SHP77 (cell line): ENCODE measurements at regions not wholly inside any gene's neighbourhood (a gene's known extent, or its start where the extent isn't known, plus 50 kb on each side); places are given as distances from the start of the nearest gene placed in this dataset.
"Not testable (repeated sequence)": the region's sequence is repeated elsewhere in the genome, so short reads cannot be mapped to it uniquely, and the experiment has no call there.

ENCODE experiments used
- DNase-seq, 2 experiments: peaks; one replicate each; lab custom pipeline; 2025; lab: John Stamatoyannopoulos, UW

DNA sequence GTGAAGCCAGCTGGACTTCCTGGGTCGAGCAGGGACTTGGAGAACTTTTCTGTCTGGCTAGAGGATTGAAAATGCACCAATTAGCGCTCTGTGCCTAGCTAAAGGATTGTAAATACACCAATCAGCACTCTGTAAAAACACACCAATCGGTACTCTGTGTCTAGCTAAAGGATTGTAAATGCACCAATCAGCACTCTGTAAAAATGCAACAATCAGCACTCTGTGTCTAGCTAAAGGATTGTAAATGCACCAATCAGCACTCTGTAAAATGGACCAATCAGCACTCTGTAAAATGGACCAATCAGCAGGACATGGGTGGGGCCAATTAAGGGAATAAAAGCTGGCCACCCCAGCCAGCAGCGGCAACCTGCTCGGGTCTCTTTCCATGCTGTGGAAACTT, 97.3 kb upstream of the GALNT15 start:
- DNase-seq = not testable (repeated sequence)

DNA sequence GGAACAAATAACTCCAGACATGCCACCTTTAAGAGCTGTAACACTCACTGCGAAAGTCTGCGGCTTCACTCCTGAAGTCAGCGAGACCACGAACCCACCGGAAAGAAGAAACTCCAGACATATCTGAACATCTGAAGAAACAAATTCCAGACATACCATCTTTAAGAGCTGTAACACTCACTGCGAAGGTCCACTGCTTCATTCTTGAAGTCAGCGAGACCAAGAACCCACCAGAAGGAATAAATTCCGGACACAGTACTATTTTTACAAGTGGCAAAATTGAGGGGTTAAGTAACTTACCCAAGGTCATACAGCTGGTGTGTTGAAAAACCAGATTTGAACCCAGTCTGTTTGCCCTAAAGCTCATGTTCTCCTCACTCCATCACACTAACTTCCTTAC, 96.8 kb upstream of the GALNT15 start:
- not testable (repeated sequence) for DNase-seq

DNA sequence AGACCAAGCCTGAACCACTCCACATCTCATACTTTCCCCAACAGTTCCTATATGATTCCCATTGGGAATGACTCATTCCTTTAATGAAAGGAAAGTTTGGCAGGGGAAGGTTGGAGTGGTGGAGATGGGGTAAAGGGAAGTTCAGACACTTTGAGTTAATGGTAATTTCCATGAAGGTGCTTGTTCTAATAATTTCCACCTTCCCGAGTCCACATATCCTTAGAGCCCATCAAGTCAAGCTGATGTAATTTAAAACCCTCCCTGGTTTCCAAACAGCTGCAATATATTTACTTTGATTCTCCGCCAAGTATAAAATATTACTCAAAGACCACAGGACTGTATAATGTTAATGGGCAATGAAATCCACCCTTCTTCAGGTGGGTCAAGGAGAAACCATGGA, 95.0 kb upstream of the GALNT15 start:
- DNase-seq = no peak

DNA sequence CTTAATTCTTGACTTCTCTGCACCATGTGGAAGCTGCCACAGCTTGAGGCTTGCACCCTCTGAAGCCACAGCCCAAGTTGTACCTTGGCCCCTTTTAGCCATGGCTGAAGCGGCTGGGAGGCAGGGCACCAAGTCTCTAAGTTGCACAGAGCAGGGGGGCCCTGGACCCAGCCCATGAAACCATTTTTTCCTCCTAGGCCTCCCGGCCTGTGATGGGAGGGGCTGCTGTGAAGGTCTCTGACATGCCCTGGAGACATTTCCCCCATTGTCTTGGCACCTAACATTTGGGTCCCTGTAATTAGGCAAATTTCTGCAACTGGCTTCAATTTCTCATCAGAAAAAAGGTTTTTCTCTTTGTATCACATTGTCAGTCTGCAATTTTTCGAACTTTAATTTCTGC, 92.8 kb upstream of the GALNT15 start:
- DNase-seq = no peak

DNA sequence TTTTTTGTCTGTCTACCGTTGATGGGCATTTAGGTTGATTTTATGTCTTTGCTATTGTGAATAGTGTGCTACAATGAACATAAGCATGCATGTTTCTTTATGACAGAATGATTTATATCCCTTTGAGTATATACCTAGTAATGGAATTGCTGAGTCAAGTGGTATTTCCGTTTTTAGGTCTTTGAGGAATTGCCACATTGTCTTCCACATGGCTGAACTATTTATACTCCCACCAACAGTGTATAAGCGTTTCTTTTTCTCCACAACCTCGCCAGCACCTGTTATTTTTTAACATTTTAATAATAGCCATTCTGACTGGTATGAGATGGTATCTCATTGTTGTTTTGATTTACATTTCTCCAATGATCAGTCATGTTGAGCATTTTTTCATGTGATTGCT, 89.6 kb upstream of the GALNT15 start:
- DNase-seq = no peak

DNA sequence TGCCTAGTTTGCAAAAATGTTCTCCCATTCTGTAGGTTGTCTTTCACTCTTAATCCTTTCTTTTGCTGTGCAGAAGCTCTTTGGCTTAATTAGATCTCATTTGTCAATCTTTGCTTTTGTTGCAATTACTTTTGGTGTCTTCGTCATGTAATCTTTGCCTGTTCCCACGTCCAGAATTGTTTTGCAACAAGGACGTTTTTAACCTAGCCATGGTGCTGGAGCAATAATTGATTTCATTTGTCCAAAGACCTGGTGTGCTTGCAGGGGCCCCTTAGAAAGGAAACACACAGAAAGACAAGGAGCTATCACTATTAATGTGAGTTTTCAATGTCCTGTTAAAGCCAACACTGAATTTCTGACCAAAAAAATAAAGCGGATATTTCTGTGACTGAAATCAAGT, 89.1 kb upstream of the GALNT15 start:
- DNase-seq = no peak

DNA sequence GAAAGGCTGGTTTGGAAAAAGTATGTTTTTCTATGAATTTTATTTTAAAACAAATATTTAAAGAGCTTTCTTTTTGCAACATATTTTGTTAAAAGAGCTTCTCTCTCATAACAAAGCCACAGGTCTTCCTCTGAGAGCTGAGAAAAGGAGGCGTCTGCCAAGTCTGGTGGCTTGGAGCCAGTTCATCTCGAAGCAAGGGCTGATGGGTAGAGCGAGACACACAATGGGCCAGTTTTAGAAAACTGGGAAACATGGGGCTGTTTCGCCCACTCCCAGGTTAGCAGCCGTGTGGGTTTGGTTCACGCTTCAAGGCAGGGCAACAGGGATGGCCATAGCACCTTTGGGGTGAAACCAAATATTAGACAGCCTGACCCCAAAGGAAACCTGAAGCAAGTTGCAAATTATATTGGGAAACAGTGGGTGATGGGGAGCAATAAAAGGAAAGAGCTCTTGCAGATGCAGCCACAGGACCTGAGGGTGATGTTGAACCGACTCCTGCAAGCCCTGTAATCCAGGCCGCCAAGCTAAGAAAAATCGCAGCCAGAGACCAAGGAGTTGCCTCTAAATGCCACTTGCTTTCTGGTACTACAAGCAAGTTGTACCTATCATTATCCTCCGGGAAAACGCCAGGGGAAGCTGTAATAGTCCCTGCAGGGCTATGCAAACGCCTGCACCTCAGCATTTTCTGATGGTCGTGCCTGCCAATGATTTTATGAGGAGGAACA, 88.4 kb upstream of the GALNT15 start:
- no peak for DNase-seq

DNA sequence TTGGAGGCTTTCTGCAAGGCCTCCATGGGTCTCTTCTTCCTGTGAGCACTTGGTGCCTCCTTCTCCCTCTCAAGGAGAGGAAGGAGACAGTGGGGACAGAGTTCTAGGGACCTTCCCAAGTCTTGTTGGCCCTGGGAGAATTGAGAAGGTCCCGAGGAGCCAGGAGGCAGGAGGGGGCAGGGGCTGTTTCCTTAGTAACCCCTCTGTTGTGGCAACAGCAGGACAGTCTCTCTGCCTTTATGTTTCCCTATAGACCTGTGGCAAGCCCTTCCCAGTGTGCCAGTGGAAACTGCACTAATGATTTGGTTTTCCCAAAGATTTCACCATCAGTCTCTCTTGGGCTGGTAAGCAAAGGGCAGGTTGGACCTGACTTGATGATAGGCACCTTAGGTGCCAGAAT, 87.8 kb upstream of the GALNT15 start:
- no peak for DNase-seq

DNA sequence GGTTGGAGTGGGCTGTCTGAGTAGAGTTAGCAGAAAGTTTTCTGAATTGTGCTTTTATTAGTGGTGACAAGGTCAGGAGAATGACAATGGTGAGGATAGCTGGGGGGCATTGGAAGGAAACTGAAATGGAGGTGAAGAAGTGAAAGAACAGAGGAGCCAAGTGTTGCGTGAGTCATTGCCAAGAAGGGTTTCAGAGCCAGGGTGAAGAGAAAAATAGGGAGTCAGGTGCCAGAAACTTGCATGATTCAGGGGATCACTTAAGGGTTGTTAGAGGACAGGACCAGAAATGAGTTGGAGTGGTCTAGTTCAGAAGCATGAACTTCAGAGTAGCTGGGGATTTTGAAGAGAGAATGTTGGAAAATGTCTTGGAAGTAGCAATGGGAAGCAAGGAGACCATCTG, 86.0 kb upstream of the GALNT15 start:
- DNase-seq = no peak

DNA sequence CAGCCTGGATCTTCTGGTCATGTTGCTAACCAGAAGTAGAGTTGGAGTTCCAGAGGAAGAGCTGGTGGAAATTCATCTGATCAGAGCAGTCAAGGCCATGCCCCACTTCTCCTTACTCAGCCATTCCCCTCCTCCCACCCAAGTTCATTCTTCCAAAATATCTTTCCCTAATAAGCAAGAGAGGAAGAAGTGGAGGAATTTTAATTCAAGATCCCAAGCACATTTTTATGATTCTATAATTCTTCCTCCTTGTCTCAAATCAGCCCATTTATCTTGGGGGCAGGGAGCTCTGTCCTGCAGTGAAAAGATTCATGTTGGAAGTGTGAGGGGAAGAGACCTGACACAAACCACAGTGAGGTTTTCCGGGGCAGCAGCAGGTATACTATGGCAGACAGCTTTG, 85.0 kb upstream of the GALNT15 start:
- DNase-seq = no peak

DNA sequence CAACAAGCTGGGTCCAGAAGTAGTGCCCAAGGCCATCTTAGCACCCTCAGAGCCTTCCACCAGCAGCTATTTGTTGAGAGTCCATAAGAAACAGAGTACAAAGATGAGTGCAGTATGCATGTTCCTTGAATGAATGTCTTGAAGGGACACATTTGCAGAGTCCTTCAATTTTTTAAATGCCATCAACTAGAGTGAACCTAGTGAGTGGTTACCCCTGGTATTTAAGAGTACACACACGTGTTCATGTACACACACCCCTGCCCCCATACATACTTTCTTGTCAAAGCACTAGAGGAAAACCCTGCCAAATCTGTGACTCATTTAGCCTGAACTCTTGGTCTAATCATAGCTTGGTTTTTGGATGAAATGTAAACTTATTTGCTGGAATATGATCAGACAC, 84.5 kb upstream of the GALNT15 start:
- no peak for DNase-seq

DNA sequence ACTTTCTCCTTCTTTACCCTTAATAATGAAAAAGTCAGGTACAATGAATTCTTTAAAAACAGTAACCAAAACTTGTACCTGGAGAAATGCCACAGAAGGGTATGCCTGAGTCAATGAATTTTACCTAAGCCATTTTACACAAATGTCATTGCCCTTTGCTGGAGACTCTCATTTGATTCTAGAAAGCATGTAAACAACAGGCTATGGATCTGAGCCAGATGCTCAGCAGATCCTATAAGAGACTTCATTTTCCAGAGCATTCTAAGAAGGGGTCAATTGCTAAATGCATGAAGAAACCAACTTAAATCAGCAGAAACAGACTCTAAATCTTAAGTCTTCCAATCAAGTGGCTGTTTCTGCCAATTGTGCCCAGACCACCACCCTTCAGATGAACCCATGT, 83.8 kb upstream of the GALNT15 start:
- DNase-seq = no peak

DNA sequence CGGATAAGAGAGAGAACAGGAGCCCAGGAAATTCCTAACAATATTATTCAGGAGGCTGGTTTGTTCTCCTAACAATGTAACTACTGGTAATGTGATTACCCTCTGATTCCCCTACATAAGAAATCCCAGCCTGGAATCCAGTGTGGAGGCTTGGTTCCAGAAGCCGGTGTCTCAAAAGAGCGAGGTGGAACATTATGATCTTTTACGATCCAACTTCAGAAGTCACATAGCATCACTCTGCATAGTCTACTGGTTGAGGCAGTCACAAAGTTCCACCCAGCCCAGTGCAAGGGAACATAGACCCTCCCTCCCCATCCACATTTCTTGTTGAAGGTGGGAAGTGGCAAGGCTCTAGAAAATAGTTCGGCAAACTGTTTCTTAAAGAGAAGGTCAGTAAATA, 81.6 kb upstream of the GALNT15 start:
- no peak for DNase-seq

DNA sequence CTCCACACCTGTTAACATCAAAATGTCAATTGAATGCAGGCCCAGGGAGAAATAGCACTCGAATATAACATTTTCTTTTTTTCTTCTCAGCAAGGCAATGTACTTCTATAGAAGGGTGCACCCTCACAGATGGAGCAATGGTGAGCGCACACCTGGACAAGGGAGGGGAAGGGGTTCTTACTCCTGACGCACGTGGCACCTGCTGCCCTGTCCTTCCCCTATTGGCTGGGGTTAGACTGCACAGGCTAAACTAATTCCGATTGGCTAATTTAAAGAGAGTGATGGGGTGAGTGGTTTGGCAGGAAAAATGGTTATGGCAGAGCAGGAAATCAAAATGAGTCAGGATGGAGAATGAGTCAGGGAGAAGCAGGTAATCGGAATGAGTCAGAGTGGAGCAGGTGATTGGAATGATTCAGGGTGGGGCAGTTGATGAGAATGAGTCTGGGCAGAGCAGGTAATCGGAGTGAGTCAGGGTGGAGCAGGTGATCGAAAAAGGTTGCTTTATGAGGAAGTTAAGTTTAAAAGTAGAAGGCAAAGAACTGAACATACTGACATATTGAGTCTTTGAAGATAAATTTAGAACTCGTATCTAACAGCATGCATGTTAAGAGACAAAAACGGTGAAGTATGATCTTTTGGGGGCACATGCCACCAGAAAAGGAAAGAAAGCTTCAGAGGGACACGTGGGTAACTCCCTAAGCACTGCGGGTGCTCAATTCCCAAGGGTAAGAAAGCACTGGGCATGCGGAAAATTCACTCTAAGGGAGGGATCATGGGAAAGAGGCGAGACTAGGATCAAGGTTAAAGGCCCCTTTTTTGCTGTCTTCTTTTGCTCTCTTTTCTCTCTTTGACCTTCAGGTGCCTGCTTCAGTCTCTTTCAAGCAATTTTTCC, 72.9 kb upstream of the GALNT15 start:
- DNase-seq = no peak

DNA sequence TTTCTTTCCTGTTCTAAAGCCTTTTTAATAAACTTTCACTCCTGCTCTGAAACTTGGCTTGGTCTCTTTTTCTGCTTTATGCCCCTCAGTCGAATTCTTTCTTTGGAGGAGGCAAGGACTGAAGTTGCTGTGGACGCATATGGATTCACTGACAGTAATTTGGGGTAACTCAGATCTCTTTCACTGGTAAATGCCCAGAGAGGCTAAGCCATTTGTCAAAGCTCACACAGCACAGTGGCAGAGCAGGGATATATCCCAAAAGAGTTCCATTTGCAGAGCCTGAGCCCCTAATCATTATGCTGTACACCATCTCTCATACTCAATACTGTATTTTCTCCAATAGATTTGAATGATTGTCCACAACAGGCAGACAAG, 72.3 kb upstream of the GALNT15 start:
- no peak for DNase-seq

DNA sequence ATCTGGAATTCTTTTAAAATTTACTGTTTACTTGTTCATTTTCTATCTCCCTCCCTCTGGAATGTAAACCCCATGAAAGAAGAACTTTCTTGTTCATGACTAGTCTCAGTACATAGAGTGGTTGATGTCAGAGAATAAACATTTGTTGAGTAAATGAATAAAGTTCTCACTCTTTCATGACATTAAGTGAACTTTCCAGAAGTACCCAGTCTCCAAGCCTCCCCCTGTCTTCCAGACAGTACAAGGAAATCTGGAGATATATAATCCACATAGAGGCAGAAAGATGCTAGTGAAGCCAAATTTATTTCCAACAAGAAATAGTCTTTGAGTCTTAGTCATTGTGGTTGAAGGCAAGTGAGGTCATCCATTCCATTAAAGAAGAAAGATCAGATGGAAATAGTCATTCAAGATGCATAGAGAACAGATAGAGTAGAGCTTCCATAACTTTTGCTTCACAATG, 71.5 kb upstream of the GALNT15 start:
- no peak for DNase-seq

DNA sequence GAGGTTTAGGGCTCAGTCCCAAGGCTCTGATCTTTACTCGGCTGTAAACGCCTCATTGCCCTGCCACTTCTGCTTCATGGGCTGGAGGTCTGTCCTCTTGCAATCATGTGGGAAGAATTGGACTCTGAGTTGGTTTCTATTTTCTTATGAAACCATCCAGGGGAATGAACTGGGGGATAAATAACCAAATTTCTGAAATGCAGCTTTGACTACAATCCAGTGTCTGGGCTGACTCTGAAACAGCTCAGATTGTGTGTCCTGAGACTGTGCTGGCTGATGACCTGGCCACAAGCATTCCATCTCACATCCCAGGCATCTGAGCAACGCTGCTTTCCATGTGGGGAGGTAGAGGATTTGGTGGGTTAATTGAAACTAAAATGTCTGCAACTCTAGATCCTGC, 71.0 kb upstream of the GALNT15 start:
- no peak for DNase-seq

DNA sequence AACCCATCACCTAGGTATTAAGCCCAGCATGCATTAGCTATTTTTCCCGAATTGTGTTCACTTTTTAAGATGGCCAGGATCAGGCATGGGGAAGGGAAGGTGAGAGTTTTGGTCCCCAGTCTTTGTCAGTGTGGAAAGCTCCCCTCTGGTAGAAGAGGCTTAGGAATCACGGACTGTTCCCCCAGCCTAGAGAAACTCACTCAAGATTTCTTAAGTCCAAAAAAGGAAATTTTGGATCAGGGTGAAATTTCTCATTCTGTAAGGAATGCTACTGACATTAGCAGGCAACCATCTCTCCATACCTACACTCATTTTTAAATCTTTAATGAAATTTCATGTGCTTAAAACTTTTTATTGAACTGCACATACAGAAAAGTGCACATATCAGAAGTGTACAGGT, 70.3 kb upstream of the GALNT15 start:
- no peak for DNase-seq

DNA sequence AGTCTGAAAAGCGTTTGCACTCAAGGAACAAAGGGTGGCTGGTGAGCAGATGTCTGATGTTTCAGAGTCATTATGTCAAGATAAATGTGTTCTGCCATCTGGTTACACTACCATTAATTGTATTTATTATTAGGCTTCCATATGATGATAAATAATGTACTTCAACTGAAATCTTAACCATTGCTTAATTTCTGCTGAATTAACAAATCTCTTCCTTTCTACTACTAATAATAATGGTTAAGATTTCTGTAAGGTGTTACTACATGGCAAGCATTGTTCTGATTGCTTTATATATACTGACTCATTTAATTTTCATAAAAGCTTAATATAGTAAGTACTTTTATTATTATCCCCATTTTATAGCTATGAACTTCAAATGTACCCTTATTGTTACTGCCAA, 68.4 kb upstream of the GALNT15 start:
- no peak for DNase-seq

DNA sequence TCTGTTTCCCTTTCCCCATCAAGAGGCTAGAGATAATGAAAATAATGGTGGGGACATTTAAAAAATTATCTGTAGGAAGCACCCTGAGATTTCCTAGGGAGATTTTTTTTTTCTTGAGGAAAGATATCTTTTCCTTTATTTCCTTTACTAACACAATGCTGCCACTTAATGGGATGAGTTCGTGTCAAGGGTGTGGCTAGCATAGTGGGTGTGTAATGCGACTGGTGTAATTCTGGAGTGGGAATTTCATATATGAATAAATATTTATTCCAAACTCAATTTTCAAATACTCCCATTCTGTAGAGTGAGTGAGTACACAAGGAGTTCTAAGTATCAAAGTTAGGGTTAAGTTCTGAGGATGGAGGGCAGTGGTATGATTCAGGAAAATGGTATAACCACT, 66.1 kb upstream of the GALNT15 start:
- no peak for DNase-seq

DNA sequence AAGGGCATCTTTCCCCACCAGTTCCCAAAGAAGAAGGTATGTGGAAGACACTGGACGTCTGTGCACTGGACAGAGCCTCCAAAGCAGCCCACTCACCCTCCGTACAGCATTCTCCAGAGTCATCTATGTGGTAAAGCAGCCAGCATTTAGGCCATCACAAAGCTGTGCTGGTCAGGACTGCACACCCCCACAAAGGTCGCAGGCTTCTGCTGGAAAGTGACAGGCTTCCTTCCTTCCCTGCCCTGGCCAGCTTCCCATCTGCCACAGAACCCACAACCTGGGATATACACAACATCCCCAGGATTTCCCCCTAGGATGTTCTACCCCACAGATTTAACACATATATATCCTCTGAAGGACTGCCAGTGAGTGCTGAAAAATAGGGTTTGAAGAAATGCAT, 64.6 kb upstream of the GALNT15 start:
- DNase-seq = no peak

DNA sequence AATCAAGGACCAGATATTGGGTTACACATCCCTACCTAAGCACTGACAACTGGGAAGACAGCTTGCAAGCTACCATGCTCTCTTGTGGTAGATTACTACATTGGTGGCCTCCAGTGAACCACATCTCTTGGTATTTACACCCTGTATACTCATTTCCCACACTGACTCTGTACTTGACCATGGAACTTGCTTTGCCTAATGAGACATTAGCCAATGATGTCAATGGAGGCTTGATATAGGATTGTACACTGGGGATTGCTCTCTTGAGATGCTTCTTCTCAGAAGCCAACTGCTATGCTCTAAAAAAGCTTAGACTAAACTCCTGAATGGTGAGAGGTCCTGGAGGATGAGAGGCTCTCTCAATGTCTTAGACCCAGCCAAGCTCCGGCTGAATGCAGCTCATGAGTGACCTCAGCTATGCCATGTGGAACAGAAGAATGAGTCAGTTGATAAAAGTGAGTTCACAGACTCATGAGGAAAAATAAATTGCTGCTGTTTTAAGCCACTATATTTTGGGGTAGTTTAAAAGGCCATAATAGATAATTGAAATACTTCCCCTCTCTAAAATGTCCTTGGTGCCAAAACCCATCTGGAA, 61.5 kb upstream of the GALNT15 start:
- DNase-seq = no peak

DNA sequence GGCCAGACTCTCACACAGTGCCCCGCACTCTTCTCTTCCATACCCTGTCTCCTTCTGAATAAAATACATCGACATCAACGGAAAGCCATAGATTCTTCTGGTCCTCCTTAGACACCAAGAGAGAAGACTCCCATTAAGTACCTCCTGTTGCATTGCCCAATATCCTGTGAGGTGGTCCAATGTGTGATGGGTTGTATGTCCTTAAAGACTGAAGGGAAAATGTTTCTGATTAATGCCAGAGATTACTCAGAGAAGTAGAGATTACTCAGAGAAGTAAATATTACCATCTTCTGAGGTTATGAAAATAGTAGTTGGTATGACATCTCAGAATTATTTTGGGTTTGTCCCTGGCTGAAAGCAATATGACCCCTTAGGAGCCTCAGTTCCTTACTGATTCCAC, 60.8 kb upstream of the GALNT15 start:
- no peak for DNase-seq
